ENCODE measurements at regions not wholly inside any gene's neighbourhood (a gene's known extent, or its start where the extent isn't known, plus 50 kb on each side); places are given as distances from the start of the nearest gene placed in this dataset.
A peak's percentile ranks its signal among the peaks of the same experiment; 100 is the strongest.

GRCh38 chr4:181650033-181650825 lies 593.0 kb upstream of the TENM3 start:
- ChIA-PET CTCF (interaction anchor here (1.0 kb wide), 1 partner anchor 17 kb away, joined by 3 read pairs; no protein-coding TSS in a partner anchor), POLR2A (no interaction called here)
- Mint-ChIP-seq H3K27ac (ENCODE audit: low read depth, unreplicated experiment) (no peak overlapping the region), H3K36me3 (ENCODE audit: insufficient read depth, unreplicated experiment) (no peaks in the 10 kb centered on the region), H3K9me3 (ENCODE audit: unreplicated experiment) (no peaks in the 10 kb centered on the region), H3K4me1 (ENCODE audit: insufficient read depth, unreplicated experiment) (no peaks in the 10 kb centered on the region), H3K4me3 (ENCODE audit: unreplicated experiment) (no peak overlapping the region), H3K27me3 (ENCODE audit: insufficient read depth, unreplicated experiment) (no peaks in the 10 kb centered on the region)
- BruUV-seq (replicated peaks): no TSS peak
- DNase-seq (ENCODE audit: unreplicated experiment): peak; percentile 17
- no peak for TF ChIP-seq CTCF (IDR thresholded peaks at IDR 0.05; ENCODE audit: unreplicated experiment)
- intact Hi-C loops (cut with micrococcal nuclease): no loop called here

- Mint-ChIP-seq H3K4me3 (ENCODE audit: unreplicated experiment) (no peak overlapping the region), H3K4me1 (ENCODE audit: insufficient read depth, unreplicated experiment) (peaks cover 10% of the 10 kb centered on the region), H3K36me3 (ENCODE audit: insufficient read depth, unreplicated experiment) (no peaks in the 10 kb centered on the region), H3K27ac (ENCODE audit: low read depth, unreplicated experiment) (no peak overlapping the region), H3K9me3 (ENCODE audit: unreplicated experiment) (no peaks in the 10 kb centered on the region), H3K27me3 (ENCODE audit: insufficient read depth, unreplicated experiment) (no peaks in the 10 kb centered on the region)
- BruUV-seq (replicated peaks): no TSS peak
- CTCF ChIA-PET: interaction anchor here (0.6 to 0.8 kb wide), 3 partner anchors 8 to 277 kb away, joined by 3 to 4 read pairs (median 3); no protein-coding TSS in a partner anchor
- DNase-seq (ENCODE audit: unreplicated experiment): no peak
- POLR2A ChIA-PET: no interaction called here
- intact Hi-C loops (cut with micrococcal nuclease): no loop called here
- TF ChIP-seq CTCF (IDR thresholded peaks at IDR 0.05; ENCODE audit: unreplicated experiment): no peak
These were observed 586.5 kb upstream of the TENM3 start for GRCh38 chr4:181656748-181657147.

- BruUV-seq (replicated peaks): no TSS peak
- peaks cover 22% of the 10 kb centered on the region for H3K4me1 Mint-ChIP-seq (ENCODE audit: insufficient read depth, unreplicated experiment)
- POLR2A ChIA-PET: no interaction called here
- intact Hi-C loops (cut with micrococcal nuclease): no loop called here
- H3K36me3 Mint-ChIP-seq (ENCODE audit: insufficient read depth, unreplicated experiment): no peaks in the 10 kb centered on the region
- TF ChIP-seq CTCF (IDR thresholded peaks at IDR 0.05; ENCODE audit: unreplicated experiment): no peak
- H3K27ac Mint-ChIP-seq (ENCODE audit: low read depth, unreplicated experiment): no peak overlapping the region
- H3K4me3 Mint-ChIP-seq (ENCODE audit: unreplicated experiment): no peak overlapping the region
- DNase-seq (ENCODE audit: unreplicated experiment): peak; percentile 44
- H3K9me3 Mint-ChIP-seq (ENCODE audit: unreplicated experiment): no peaks in the 10 kb centered on the region
- H3K27me3 Mint-ChIP-seq (ENCODE audit: insufficient read depth, unreplicated experiment): no peaks in the 10 kb centered on the region
- CTCF ChIA-PET: interaction anchor here (0.8 kb wide), 1 partner anchor 25 kb away, joined by 3 read pairs; no protein-coding TSS in a partner anchor
These were observed 584.0 kb upstream of the TENM3 start for GRCh38 chr4:181659202-181659601.

- TF ChIP-seq CTCF (IDR thresholded peaks at IDR 0.05; ENCODE audit: unreplicated experiment): no peak
- intact Hi-C loops (cut with micrococcal nuclease): no loop called here
- H3K4me1 Mint-ChIP-seq (ENCODE audit: insufficient read depth, unreplicated experiment): peaks cover 22% of the 10 kb centered on the region
- H3K27me3 Mint-ChIP-seq (ENCODE audit: insufficient read depth, unreplicated experiment): no peaks in the 10 kb centered on the region
- CTCF ChIA-PET: interaction anchor here (0.8 kb wide), 1 partner anchor 25 kb away, joined by 3 read pairs; no protein-coding TSS in a partner anchor
- no peak overlapping the region for H3K27ac Mint-ChIP-seq (ENCODE audit: low read depth, unreplicated experiment)
- POLR2A ChIA-PET: interaction anchor here (0.6 to 1.3 kb wide), 2 partner anchors 15 to 141 kb away, joined by 3 read pairs; no protein-coding TSS in a partner anchor
- BruUV-seq (replicated peaks): no TSS peak
- DNase-seq (ENCODE audit: unreplicated experiment): no peak
- no peaks in the 10 kb centered on the region for H3K36me3 Mint-ChIP-seq (ENCODE audit: insufficient read depth, unreplicated experiment)
- no peak overlapping the region for H3K4me3 Mint-ChIP-seq (ENCODE audit: unreplicated experiment)
- H3K9me3 Mint-ChIP-seq (ENCODE audit: unreplicated experiment): no peaks in the 10 kb centered on the region
These were observed 583.3 kb upstream of the TENM3 start for GRCh38 chr4:181659876-181660275.
